ENCODE measurements at regions not wholly inside any gene's neighbourhood (a gene's known extent, or its start where the extent isn't known, plus 50 kb on each side); places are given as distances from the start of the nearest gene placed in this dataset.
"Not testable (repeated sequence)": the region's sequence is repeated elsewhere in the genome, so short reads cannot be mapped to it uniquely, and the experiment has no call there.

- no peak for DNase-seq
- no peaks in the 10 kb centered on the region for H3K9me3 ChIP-seq (ENCODE audit: control insufficient read depth, low read length, poor library complexity, severe bottlenecking)
- peaks cover 4% of the 10 kb centered on the region for H3K4me1 Mint-ChIP-seq
- H3K36me3 Mint-ChIP-seq (ENCODE audit: low read depth), result no peaks in the 10 kb centered on the region
- no peaks in the 10 kb centered on the region for H3K27me3 Mint-ChIP-seq
- no peak overlapping the region for H3K27ac Mint-ChIP-seq
- ATAC-seq, result no peak
- no peak overlapping the region for H3K4me3 Mint-ChIP-seq
Measured at GRCh38 chr1:222973561-222973960, 158.7 kb downstream of the DISP1 start.

- no peaks in the 10 kb centered on the region for H3K9me3 ChIP-seq (ENCODE audit: control insufficient read depth, low read length, poor library complexity, severe bottlenecking)
- no peak for ATAC-seq
Measured at GRCh38 chr1:222974496-222974895, 159.7 kb downstream of the DISP1 start.

GRCh38 chr1:222975472-222976122 lies 160.8 kb downstream of the DISP1 start:
- no peaks in the 10 kb centered on the region for H3K9me3 ChIP-seq (ENCODE audit: control insufficient read depth, low read length, poor library complexity, severe bottlenecking)
- Mint-ChIP-seq H3K27me3 (no peaks in the 10 kb centered on the region), H3K4me1 (peaks cover 4% of the 10 kb centered on the region), H3K36me3 (ENCODE audit: low read depth) (no peaks in the 10 kb centered on the region), H3K27ac (no peak overlapping the region), H3K4me3 (no peak overlapping the region)
- no peak for ATAC-seq
- no peak for DNase-seq

More at GRCh38 chr1:222974496-222974895, 159.7 kb downstream of the DISP1 start:
- DNase-seq, result no peak
- Mint-ChIP-seq H3K4me1 (peaks cover 4% of the 10 kb centered on the region), H3K27ac (no peak overlapping the region), H3K27me3 (no peaks in the 10 kb centered on the region), H3K4me3 (no peak overlapping the region), H3K36me3 (ENCODE audit: low read depth) (no peaks in the 10 kb centered on the region)

- H3K4me1 Mint-ChIP-seq, result peaks cover 4% of the 10 kb centered on the region
Measured at GRCh38 chr1:222976453-222976852, 161.6 kb downstream of the DISP1 start.

GRCh38 chr1:222977294-222977693 lies 162.5 kb downstream of the DISP1 start:
- H3K36me3 Mint-ChIP-seq (ENCODE audit: low read depth); H3K9me3 ChIP-seq (ENCODE audit: control insufficient read depth, low read length, poor library complexity, severe bottlenecking); H3K4me1 Mint-ChIP-seq; H3K27me3 Mint-ChIP-seq; H3K4me3 Mint-ChIP-seq; H3K27ac Mint-ChIP-seq; DNase-seq; ATAC-seq: not testable (repeated sequence)

More at GRCh38 chr1:222976453-222976852, 161.6 kb downstream of the DISP1 start:
- no peaks in the 10 kb centered on the region for H3K9me3 ChIP-seq (ENCODE audit: control insufficient read depth, low read length, poor library complexity, severe bottlenecking)
- ATAC-seq, result no peak
- Mint-ChIP-seq H3K4me3 (no peak overlapping the region), H3K27me3 (no peaks in the 10 kb centered on the region), H3K27ac (no peak overlapping the region), H3K36me3 (ENCODE audit: low read depth) (no peaks in the 10 kb centered on the region)
- DNase-seq, result no peak

- H3K4me3 Mint-ChIP-seq, result no peak overlapping the region
- H3K36me3 Mint-ChIP-seq (ENCODE audit: low read depth), result peaks cover under 1% of the 10 kb centered on the region
- no peaks in the 10 kb centered on the region for H3K4me1 Mint-ChIP-seq
- H3K27ac Mint-ChIP-seq, result no peak overlapping the region
- no peak for DNase-seq
- no peaks in the 10 kb centered on the region for H3K9me3 ChIP-seq (ENCODE audit: control insufficient read depth, low read length, poor library complexity, severe bottlenecking)
- ATAC-seq, result no peak
- no peaks in the 10 kb centered on the region for H3K27me3 Mint-ChIP-seq
Measured at GRCh38 chr1:222979561-222979960, 163.5 kb downstream of the TLR5 start.

- peaks cover 5% of the 10 kb centered on the region for H3K4me1 Mint-ChIP-seq
- DNase-seq (no peak), ATAC-seq (no peak)
- no peaks in the 10 kb centered on the region for H3K9me3 ChIP-seq (ENCODE audit: control insufficient read depth, low read length, poor library complexity, severe bottlenecking)
- no peak overlapping the region for H3K27ac Mint-ChIP-seq
- H3K4me3 Mint-ChIP-seq, result no peak overlapping the region
- H3K27me3 Mint-ChIP-seq, result no peaks in the 10 kb centered on the region
- peaks cover 3% of the 10 kb centered on the region for H3K36me3 Mint-ChIP-seq (ENCODE audit: low read depth)
Measured at GRCh38 chr1:222987674-222988076, 155.4 kb downstream of the TLR5 start.

GRCh38 chr1:222989443-222989842 lies 153.6 kb downstream of the TLR5 start:
- Mint-ChIP-seq H3K27me3 (no peaks in the 10 kb centered on the region), H3K36me3 (ENCODE audit: low read depth) (peaks cover 3% of the 10 kb centered on the region), H3K27ac (no peak overlapping the region), H3K4me1 (peaks cover 5% of the 10 kb centered on the region), H3K4me3 (no peak overlapping the region)
- ATAC-seq (no peak), DNase-seq (no peak)
- H3K9me3 ChIP-seq (ENCODE audit: control insufficient read depth, low read length, poor library complexity, severe bottlenecking), result no peaks in the 10 kb centered on the region

GRCh38 chr1:222991177-222991576 lies 151.9 kb downstream of the TLR5 start:
- Mint-ChIP-seq H3K27me3 (no peaks in the 10 kb centered on the region), H3K27ac (no peak overlapping the region), H3K4me3 (no peak overlapping the region), H3K36me3 (ENCODE audit: low read depth) (peaks cover 2% of the 10 kb centered on the region), H3K4me1 (peaks cover 2% of the 10 kb centered on the region)
- DNase-seq (no peak), ATAC-seq (no peak)
- H3K9me3 ChIP-seq (ENCODE audit: control insufficient read depth, low read length, poor library complexity, severe bottlenecking), result no peaks in the 10 kb centered on the region

GRCh38 chr1:222991908-222992307 lies 151.1 kb downstream of the TLR5 start:
- no peak for DNase-seq
- Mint-ChIP-seq H3K36me3 (ENCODE audit: low read depth) (peaks cover 2% of the 10 kb centered on the region), H3K27ac (no peak overlapping the region), H3K27me3 (no peaks in the 10 kb centered on the region), H3K4me3 (no peak overlapping the region), H3K4me1 (peaks cover 2% of the 10 kb centered on the region)
- no peaks in the 10 kb centered on the region for H3K9me3 ChIP-seq (ENCODE audit: control insufficient read depth, low read length, poor library complexity, severe bottlenecking)
- no peak for ATAC-seq

- Mint-ChIP-seq H3K36me3 (ENCODE audit: low read depth) (peaks cover 2% of the 10 kb centered on the region), H3K27ac (no peak overlapping the region)
Measured at GRCh38 chr1:222994511-222995235, 148.4 kb downstream of the TLR5 start.

GRCh38 chr1:222995236-222995580 lies 147.8 kb downstream of the TLR5 start:
- peaks cover 4% of the 10 kb centered on the region for H3K36me3 Mint-ChIP-seq (ENCODE audit: low read depth)
- no peak for ATAC-seq
- no peaks in the 10 kb centered on the region for H3K4me1 Mint-ChIP-seq
- H3K9me3 ChIP-seq (ENCODE audit: control insufficient read depth, low read length, poor library complexity, severe bottlenecking), result no peaks in the 10 kb centered on the region
- no peaks in the 10 kb centered on the region for H3K27me3 Mint-ChIP-seq
- no peak for DNase-seq
- H3K4me3 Mint-ChIP-seq, result no peak overlapping the region
- H3K27ac Mint-ChIP-seq, result no peak overlapping the region

More at GRCh38 chr1:222994511-222995235, 148.4 kb downstream of the TLR5 start:
- Mint-ChIP-seq H3K4me3 (no peak overlapping the region), H3K27me3 (no peaks in the 10 kb centered on the region), H3K4me1 (no peaks in the 10 kb centered on the region)
- ATAC-seq (no peak), DNase-seq (no peak)
- H3K9me3 ChIP-seq (ENCODE audit: control insufficient read depth, low read length, poor library complexity, severe bottlenecking), result no peaks in the 10 kb centered on the region

- H3K4me3 Mint-ChIP-seq, result no peak overlapping the region
- no peaks in the 10 kb centered on the region for H3K4me1 Mint-ChIP-seq
- no peak for DNase-seq
- H3K27me3 Mint-ChIP-seq, result no peaks in the 10 kb centered on the region
- no peak for ATAC-seq
- H3K9me3 ChIP-seq (ENCODE audit: control insufficient read depth, low read length, poor library complexity, severe bottlenecking), result no peaks in the 10 kb centered on the region
- H3K36me3 Mint-ChIP-seq (ENCODE audit: low read depth), result peaks cover 4% of the 10 kb centered on the region
- H3K27ac Mint-ChIP-seq, result no peak overlapping the region
Measured at GRCh38 chr1:222995620-222996309, 147.3 kb downstream of the TLR5 start.
